ENCODE measurements at regions not wholly inside any gene's neighbourhood (a gene's known extent, or its start where the extent isn't known, plus 50 kb on each side); places are given as distances from the start of the nearest gene placed in this dataset.

- TF ChIP-seq, protein P1, sequence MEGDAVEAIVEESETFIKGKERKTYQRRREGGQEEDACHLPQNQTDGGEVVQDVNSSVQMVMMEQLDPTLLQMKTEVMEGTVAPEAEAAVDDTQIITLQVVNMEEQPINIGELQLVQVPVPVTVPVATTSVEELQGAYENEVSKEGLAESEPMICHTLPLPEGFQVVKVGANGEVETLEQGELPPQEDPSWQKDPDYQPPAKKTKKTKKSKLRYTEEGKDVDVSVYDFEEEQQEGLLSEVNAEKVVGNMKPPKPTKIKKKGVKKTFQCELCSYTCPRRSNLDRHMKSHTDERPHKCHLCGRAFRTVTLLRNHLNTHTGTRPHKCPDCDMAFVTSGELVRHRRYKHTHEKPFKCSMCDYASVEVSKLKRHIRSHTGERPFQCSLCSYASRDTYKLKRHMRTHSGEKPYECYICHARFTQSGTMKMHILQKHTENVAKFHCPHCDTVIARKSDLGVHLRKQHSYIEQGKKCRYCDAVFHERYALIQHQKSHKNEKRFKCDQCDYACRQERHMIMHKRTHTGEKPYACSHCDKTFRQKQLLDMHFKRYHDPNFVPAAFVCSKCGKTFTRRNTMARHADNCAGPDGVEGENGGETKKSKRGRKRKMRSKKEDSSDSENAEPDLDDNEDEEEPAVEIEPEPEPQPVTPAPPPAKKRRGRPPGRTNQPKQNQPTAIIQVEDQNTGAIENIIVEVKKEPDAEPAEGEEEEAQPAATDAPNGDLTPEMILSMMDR (IDR thresholded peaks at IDR 0.05 in 4 of 5, conservative IDR thresholded peaks at IDR 0.05 in 1 of 5) = no peak
- TF ChIP-seq POLR2A (IDR thresholded peaks at IDR 0.05) = no peak
Measured at GRCh38 chr6:15021074-15021473, 224.8 kb upstream of the JARID2 start.
